Parathyroid adenoma (tissue), 2 donors: ENCODE measurements at regions not wholly inside any gene's neighbourhood (a gene's known extent, or its start where the extent isn't known, plus 50 kb on each side); places are given as distances from the start of the nearest gene placed in this dataset.

Experiments
- H2AFZ ChIP-seq: fragments of 300-600 bp; sonication (generic); one replicate; pipeline ENCODE4 v1.7.0; 2017; ENCODE audit warnings: antibody characterized with exemption, mild to moderate bottlenecking
- H3K27ac ChIP-seq: fragments of 300-600 bp; sonication (generic); one replicate; pipeline ENCODE4 v1.7.0; 2017
- H3K27me3 ChIP-seq: fragments of 300-600 bp; sonication (generic); one replicate; pipeline ENCODE4 v1.7.0; 2017; ENCODE audit warnings: low read length; ENCODE audit not compliant: control insufficient read depth, insufficient read depth
- H3K36me3 ChIP-seq: fragments of 300-600 bp; sonication (generic); one replicate; pipeline ENCODE4 v1.7.0; 2017; ENCODE audit warnings: low read length; ENCODE audit not compliant: control insufficient read depth, insufficient read depth
- H3K4me1 ChIP-seq: fragments of 300-600 bp; sonication (generic); one replicate; pipeline ENCODE4 v1.7.0; 2017; ENCODE audit warnings: control low read depth
- H3K4me2 ChIP-seq: fragments of 300-600 bp; sonication (generic); one replicate; pipeline ENCODE4 v1.7.0; 2017; ENCODE audit warnings: low read length
- H3K4me3 ChIP-seq: fragments of 300-600 bp; sonication (generic); one replicate; pipeline ENCODE4 v1.7.0; 2017; ENCODE audit warnings: low read depth, low read length
- H3K79me2 ChIP-seq: fragments of 300-600 bp; sonication (generic); one replicate; pipeline ENCODE4 v1.7.0; 2017; ENCODE audit warnings: control low read depth
- H3K9ac ChIP-seq: fragments of 300-600 bp; sonication (generic); one replicate; pipeline ENCODE4 v1.7.0; 2017; ENCODE audit warnings: mild to moderate bottlenecking
- H3K9me3 ChIP-seq: fragments of 300-600 bp; sonication (generic); one replicate; pipeline ENCODE4 v1.7.0; 2017; ENCODE audit warnings: low read length; ENCODE audit not compliant: control insufficient read depth
- CTCF ChIP-seq: fragments of 300-600 bp; sonication (generic); IDR thresholded peaks from one replicate; pipeline ENCODE4 v1.7.0; 2017; ENCODE audit warnings: antibody characterized with exemption, mild to moderate bottlenecking
- donor health status: primary hyperparathyroidism.

GRCh38 chr15:38945551-38946298, 381.1 kb upstream of the RASGRP1 start:
- Histone ChIP-seq H2AFZ (no peak overlapping the region), H3K9me3 (no peaks in the 10 kb centered on the region), H3K36me3 (no peaks in the 10 kb centered on the region), H3K4me1 (peaks cover 7% of the 10 kb centered on the region), H3K4me2 (no peak overlapping the region), H3K27ac (no peak overlapping the region), H3K27me3 (no peaks in the 10 kb centered on the region), H3K9ac (no peak overlapping the region), H3K79me2 (no peaks in the 10 kb centered on the region), H3K4me3 (no peak overlapping the region)
- no peak for TF ChIP-seq CTCF

GRCh38 chr15:38954090-38954489, 389.5 kb upstream of the RASGRP1 start:
- Histone ChIP-seq H3K4me2 (no peak overlapping the region), H3K27ac (no peak overlapping the region), H3K9ac (no peak overlapping the region), H2AFZ (no peak overlapping the region), H3K4me3 (no peak overlapping the region), H3K27me3 (no peaks in the 10 kb centered on the region), H3K79me2 (no peaks in the 10 kb centered on the region), H3K36me3 (no peaks in the 10 kb centered on the region), H3K9me3 (no peaks in the 10 kb centered on the region), H3K4me1 (no peaks in the 10 kb centered on the region)
- no peak for TF ChIP-seq CTCF

GRCh38 chr15:38961456-38961855, 396.8 kb upstream of the RASGRP1 start:
- Histone ChIP-seq H3K79me2 (no peaks in the 10 kb centered on the region), H3K36me3 (no peaks in the 10 kb centered on the region), H3K9ac (no peak overlapping the region), H3K4me2 (no peak overlapping the region), H3K27me3 (no peaks in the 10 kb centered on the region), H3K9me3 (no peaks in the 10 kb centered on the region), H3K4me1 (no peaks in the 10 kb centered on the region), H3K27ac (no peak overlapping the region), H3K4me3 (no peak overlapping the region), H2AFZ (no peak overlapping the region)
- no peak for TF ChIP-seq CTCF

GRCh38 chr15:38961931-38962330, 397.3 kb upstream of the RASGRP1 start:
- no peaks in the 10 kb centered on the region for H3K27me3 ChIP-seq
- no peaks in the 10 kb centered on the region for H3K36me3 ChIP-seq
- TF ChIP-seq CTCF: no peak
- no peak overlapping the region for H3K4me3 ChIP-seq
- H3K4me2 ChIP-seq: peak overlapping the region; percentile 59
- no peak overlapping the region for H2AFZ ChIP-seq
- no peak overlapping the region for H3K9ac ChIP-seq
- H3K79me2 ChIP-seq: no peaks in the 10 kb centered on the region
- no peaks in the 10 kb centered on the region for H3K4me1 ChIP-seq
- no peak overlapping the region for H3K27ac ChIP-seq
- H3K9me3 ChIP-seq: no peaks in the 10 kb centered on the region

- Histone ChIP-seq H3K27me3 (no peaks in the 10 kb centered on the region), H3K27ac (no peak overlapping the region), H3K36me3 (no peaks in the 10 kb centered on the region), H3K9me3 (no peaks in the 10 kb centered on the region), H3K4me2 (no peak overlapping the region), H2AFZ (no peak overlapping the region), H3K4me3 (no peak overlapping the region), H3K79me2 (no peaks in the 10 kb centered on the region), H3K9ac (no peak overlapping the region), H3K4me1 (no peaks in the 10 kb centered on the region)
- no peak for TF ChIP-seq CTCF
Observed at GRCh38 chr15:38972831-38973230, 408.2 kb upstream of the RASGRP1 start.
